GM18511 (cell line): ENCODE measurements at regions not wholly inside any gene's neighbourhood (a gene's known extent, or its start where the extent isn't known, plus 50 kb on each side); places are given as distances from the start of the nearest gene placed in this dataset.

ENCODE experiments used
- ATAC-seq: cut with Tn5 transposase; IDR thresholded peaks from one replicate; pipeline ENCODE4 v1.9.1; 2021; ENCODE audit warnings: mild to moderate bottlenecking, moderate library complexity; ENCODE audit not compliant: unreplicated experiment

DNA sequence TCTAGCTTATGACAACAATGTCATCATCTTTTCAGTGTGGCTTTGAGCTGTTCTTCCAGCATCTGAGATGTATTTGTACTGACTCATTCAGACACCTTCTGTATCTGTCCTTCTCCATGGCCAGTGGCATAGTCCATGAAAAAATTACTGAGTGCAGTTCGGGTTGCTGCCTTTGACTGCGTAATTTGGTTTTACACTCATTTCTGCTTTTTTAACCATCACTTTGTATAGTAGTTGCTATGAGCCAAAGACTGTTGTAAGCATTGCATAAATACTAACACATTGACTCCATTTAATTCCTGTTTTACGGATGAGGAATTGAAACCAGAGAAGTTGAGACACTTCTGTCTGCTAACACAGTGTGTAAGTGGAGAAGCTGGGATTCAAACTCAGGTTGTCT lies 190.7 kb upstream of the MID1 start:
- no peak for ATAC-seq

DNA sequence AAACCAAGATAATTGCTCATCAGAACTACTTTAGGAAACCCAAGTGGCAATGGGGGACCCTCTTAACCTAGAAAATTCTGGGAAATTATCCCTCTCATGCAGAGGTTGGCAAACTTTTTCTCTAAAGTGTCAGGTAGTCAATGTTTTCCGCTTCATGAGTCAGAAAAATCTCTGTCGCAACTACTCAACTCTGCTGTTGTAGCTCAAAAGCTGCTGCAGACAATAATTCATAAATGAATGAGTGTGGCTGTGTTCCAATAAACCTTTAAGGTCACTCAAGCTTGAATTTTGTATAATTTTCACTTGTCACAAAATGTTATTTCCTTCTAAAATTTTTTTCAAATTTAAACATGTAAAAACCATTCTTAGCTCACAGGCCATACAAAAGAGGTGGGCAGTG lies 193.4 kb upstream of the MID1 start:
- no peak for ATAC-seq

DNA sequence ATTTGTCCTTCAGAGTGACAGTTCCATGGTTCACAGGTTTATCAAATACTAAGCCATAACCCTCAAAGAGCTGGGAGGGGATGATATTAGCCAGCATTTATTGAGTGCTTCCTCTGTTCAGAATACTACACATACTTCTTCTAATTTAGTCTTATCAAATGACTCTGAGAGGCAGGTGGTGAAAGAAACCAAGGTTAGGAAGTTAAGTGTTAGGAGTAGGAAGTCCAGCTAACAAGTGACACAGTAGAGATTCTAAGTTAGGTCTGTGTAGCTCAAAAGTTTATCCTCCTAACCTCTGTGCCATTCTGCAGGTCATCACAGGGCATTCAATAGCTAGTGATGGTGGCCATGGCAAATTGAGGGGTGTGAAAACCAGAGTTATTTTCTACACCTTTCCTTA lies 198.3 kb upstream of the MID1 start:
- no peak for ATAC-seq

DNA sequence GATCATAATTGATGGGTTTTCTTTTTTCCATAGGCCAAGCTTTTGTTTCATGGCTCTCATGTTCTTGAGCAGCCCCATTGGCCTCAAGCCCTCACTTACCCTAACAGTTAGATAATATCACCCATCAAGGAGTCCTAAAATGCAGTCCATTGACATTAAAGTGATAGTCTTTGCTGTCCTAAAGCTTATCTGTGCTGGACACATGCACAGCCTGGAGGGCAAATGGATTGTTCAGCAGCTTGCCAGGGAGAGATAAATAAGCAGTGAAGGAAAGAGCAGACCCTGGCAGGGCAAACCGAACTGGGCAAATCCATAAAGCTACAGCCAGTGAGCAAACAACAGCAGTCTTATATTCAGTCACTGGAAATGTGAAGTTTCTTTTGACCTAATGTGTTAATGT lies 199.6 kb upstream of the MID1 start:
- no peak for ATAC-seq

DNA sequence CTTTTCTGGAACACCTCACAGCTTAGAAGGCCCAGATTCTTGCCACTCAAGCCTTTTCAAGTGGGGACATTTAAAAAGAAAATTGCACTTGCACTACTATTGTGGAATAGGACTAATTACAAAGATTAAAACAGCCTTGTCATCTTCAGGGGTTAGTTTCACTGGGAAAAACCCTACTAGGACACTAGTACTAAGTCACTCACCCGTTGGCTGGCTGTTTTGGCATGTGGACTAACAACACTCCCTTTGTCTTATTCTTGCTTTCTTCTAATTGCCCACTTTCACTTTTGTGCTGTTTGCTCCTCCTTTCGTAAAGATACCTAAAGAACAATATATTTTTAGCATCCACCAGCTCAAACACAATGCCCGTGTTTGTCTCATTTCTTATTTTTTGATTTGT lies 200.9 kb upstream of the MID1 start:
- peak; percentile 54 for ATAC-seq

DNA sequence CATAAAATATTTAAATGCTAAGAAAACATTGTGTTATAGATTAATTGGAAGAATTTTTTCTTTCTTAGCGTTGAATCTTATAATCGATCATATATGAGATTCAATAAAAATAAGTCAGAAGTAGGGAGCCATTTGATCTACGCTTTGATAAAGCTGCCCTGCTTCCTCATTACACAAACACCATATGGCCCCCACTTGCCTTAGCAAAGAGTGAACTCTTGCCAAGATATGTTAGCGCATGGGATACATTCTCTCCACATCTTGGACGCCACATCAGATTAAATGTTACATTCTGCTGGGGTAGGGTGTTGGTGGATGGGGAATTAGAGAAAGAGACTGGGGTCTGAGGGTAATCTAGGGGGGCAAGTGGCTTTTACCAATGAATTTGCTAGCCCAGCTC lies 207.7 kb upstream of the MID1 start:
- ATAC-seq: no peak

DNA sequence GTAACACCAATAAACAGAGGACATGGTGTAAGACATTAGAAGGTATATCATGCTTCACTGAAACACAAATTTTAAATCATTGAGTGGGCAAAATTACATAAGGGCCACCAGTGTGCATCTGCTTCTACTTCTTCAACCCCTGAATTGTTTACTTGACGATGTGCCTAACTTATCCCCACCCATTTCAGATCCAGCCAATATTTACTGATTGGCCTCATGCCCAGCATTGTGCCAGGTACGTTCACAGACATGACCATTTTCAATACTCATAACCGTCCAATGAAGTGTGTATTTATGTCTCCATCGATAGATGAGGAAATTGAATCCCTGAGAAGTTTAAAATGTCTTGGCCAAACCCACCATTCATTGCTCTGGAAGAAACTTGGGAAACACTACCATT lies 208.3 kb upstream of the MID1 start:
- no peak for ATAC-seq

DNA sequence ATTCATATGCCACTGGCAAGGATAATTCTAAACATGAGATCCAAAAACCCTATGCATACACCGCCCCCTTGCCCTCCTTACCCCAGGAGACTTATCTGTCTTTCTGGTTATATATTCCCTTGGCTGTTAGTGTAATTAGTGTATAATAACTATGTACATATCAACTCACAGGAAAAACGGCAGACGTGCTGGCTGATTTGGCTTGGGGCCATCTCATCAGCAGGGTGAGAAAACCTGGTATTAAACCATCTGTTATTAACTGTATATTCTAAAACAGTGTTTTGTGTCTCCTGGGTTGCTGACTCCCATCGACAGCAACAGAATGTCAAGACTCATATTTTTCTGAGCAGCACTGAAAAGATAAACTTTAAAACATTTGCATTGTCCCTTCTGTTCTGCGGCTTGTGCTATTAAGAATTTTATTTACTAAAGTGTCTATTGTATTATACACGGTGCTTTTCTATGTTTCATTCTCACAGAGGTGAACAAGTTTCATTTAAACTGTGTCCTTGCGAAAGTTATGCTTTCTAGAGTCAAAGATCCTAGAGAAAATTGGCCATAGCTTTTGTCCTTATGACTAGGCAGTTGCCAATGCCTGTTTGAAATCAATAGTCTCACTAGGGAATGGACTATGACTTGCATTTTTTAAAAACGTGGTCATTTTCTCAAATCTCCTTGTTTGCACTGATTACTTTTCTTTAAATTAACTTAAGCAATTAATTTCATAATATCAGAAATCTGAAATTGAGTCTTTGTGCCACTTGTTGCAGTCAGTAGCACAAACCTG lies 211.5 kb upstream of the MID1 start:
- no peak for ATAC-seq

DNA sequence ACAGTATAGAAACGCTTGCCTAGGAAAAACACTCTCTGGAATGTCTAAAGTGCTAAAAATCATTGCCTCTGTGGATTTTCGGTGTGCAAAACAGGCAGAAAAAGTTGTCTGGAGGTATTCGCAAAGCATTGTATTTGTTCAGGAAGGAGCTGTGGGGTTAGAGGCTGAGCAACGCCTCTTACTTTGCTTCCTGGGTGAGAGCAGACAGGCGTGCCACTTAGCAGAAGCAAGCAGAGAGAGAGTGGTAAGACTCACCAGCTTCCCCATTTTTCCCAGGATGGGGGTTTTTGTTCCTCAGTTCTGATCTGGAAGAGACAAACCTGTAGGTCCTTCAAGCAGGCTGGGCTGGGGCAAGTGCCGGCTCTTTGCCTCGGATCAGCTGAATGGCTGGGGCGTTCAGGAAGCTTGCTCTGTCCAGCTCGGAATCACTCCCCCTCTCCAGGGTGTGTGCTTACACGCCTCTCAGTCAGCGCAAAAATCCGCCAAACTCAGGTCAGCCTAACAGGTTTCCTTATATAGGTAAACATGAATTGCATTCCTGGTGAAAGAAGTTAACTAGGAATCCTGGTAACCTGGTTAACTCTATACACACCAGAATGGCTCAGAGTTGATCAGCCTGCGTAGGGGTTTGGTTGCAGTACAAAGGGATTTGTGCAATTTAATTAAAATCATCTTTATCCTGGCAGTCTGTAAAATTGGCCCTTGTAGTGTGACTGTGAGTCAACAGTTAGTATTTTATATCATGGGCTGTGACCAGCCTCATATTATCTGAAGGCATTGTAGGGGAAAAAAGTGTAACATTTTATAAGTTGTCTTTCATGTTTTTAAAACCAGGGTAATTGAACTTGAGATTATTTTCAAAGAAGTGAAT lies 213.1 kb upstream of the MID1 start:
- ATAC-seq: no peak

DNA sequence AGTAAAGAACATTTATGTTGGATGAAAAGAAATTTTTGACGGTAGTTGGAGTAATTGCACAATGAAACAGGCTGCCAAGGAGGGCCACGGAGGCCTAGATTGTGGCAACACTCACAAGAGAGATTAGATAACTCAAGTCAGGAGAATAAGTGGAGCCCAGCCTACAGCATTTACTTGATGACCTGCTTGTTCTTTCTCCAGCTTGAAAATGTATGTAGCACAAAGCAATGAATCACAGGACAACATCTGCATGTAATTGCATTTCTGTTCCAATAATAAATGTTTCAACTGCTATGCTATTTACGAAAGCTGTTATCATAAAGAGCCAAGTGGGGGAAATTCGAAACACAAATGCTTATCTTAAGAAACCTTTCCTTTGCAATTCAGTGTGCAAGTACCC lies 221.2 kb upstream of the MID1 start:
- no peak for ATAC-seq

DNA sequence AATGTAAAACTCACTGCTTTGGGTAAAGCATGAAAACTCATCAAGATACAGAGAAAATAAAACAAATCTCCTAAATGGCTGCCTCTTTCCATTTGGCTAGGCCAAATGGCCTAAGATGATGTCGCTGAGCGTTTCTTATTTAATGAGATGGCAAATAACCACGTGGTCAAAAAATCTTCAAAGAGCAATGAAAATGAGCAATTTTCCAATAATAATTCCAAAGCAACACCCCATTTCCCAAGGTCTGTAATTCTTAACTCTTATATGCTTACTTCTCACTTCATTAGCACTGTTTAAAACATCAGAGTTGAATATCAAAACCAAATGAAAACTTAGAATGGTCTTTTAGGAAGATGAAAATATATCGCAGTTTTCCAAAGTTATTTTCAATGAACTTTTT lies 222.3 kb upstream of the MID1 start:
- no peak for ATAC-seq

DNA sequence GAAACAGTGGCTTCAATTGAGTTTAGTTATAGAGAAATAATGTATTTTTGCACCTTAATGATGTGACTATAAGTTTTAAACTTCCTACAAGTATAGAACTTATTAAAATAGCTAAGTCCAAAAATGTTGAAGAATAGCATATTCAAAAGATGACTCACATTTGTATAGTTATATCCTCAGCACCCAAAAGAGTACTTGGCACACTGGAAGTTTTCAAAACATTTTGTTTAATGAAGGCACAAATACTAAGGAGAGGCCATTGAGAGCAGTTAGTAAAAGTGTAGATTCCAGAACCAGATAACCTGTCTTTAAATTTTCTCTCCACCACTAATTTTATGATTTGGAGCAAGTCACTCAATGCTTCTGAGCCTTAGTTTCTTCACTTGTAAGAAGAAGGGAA lies 226.9 kb upstream of the MID1 start:
- no peak for ATAC-seq

DNA sequence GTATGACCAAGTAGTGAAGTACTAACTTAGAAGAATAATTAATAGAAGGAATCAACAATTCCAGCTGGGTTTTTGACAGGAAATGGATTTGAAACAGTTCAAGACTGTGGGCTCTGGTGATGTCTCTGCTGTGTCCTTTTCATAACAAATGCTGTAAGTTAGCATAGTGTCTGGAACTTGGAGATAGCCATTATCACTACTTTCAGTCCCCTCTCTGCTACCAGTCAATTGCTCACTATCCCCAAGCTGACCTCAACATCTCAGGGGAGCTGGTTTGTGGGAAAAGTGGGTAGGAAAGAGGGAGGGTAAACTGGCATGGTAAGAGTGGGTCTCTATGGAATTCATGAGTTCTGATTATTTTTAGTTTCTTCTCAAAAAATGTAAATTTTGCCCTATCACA lies 231.4 kb upstream of the MID1 start:
- ATAC-seq: no peak

DNA sequence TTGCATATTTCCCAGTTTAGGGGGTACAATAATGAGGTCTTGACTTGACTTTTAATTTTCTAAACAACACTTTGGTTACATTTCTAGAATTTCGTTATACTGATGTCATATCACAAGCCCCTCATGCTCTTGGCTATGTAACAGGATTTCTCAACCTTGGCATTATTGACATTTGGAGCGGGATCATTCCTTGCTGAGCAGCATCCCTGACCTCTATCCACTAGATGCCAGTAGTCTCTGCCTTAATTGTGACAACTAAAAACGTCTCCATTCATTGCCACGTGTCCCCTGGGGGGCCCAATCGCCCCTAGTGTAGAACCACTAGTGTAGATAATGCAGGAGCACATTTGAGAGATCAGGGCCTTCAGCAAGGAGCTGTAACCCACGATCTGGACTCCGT lies 234.2 kb upstream of the MID1 start:
- ATAC-seq: no peak

DNA sequence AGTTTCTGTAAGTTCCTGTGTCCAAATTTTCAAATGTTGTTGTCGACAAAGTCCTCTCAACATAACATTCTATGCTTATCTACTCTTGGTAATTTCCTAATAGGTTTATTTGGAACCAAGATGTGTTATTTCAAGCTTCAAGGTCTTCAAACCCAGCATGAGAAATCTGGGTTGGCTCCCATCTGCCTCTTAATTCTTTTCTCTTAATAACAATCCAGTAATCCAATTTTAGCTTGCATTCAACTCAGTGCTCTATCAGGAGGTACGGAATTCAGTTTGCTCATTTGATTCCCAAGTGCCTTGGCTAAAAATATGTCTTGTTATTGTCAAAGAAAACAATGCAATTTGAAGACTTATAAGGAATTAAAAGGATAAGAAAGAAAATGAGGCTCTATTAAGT lies 235.5 kb upstream of the MID1 start:
- ATAC-seq: no peak

DNA sequence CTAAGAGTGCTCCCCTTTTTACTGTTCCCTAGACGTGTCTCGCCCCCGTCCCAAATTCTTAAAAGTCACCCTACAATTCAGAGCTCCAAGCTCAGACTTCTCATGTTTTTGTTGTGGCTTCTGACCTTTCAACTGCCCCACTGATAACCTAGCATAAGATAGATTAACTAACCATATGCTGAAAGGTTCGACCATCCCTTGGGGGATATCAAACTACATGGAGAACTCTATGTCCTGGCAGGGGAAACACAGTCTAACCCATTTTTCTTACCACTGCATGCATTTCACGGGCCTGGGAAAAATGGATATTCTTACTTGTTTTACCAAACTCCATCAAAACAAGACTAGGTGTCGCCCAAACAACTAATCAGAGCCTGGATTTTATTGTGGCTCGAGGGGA lies 236.4 kb upstream of the MID1 start:
- ATAC-seq: no peak

DNA sequence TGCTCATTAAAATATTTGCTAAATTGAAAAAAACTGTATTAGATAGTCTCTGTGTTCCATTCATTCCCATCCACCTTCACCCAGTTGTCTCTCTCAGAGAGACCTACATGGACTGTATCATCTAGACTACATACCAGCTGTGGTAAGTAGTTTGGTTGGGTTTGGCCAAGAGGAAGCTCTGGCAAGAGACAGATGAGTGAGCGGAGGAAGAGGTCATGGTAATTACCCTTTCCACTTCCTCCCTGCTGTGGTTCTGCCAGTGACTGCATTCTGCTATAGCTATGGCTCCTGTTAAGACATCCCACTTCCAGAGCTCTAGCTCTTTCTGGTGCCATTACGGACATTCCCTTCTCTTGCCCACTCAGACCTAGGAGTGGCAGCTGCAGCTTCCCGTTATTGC lies 239.0 kb upstream of the MID1 start:
- no peak for ATAC-seq

DNA sequence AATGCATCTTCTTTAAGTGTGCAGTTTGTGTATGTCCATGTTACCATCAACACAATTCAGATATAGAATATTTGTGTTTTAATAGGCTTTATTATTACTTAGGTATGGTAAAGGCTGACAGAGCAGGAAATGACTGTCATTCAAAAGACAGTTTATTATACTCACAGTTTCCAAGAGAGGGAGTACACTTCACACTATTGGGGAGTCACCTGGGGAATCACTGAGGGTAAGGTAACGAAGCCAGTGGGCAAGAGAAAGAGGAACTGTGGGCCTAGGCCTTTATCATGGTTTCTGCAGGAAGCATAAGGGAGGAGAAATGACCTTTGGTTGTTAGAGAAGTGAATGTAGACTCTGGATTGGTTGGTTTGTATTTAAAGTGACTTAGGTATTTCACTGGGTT lies 235.1 kb upstream of the HCCS start:
- peak; percentile 88 for ATAC-seq

DNA sequence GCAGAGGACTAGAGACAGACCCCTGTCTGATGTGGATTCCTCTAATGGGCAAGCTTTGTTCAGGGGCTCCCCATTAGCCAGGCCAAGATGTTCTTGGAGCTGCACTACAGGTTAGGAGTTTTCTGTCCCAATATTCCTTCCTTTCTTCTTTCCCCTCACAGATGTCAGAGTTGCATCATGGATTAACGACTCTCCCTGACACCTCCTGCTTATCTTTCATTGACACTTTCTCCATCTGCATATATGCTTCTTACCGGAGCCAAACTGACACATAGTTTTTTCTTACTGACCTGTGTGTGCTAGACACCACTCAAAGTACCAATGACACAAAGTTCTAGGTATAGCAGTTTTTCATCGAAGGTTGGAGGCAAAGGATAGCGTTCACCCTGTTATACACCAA lies 228.6 kb upstream of the HCCS start:
- ATAC-seq: no peak

DNA sequence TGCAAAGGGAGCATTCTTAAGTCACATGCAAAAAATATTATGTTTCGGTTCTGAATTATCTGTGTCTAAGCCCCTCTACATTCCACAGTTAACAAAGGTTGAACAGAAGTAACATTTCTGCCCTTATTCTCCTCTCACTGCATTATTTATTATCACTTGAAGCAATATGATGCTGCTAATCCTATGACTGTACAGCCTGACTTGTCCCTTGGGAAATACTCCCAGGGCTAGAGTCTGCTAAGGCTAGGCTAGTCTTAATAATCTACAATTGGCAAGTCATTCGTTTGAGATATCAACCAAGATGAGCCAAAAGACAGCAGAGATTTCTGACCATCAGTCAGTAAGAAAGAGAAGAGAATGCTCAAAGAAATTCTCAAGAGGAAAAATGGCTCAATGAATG lies 226.9 kb upstream of the HCCS start:
- ATAC-seq: no peak

DNA sequence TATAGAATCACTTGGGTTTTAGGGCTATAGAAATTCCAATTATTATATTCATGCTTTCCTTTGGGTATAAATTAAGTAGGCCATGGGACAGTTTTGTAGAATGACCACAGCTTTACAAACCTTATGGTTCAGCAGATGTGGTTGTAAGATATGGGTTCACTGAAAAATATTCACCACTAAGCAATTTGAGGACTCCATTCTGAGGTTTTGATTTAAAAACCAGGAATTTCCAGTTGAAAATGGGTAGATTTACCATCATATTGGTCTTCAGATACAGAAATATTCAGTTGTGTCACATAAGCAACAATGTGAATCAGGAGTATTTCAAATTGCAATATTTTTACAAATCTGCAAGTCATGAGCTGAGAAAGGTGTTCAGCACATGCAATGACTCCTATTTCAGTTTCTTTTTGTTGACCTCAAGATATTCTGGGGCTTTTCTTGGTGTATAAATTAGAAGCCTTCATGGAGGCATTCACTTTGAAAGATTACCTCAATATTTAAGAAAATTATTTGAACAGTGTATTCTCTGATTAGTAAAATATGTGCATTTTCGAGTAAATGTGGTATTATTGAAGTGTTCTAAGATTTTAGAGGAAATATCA lies 218.4 kb upstream of the HCCS start:
- no peak for ATAC-seq

DNA sequence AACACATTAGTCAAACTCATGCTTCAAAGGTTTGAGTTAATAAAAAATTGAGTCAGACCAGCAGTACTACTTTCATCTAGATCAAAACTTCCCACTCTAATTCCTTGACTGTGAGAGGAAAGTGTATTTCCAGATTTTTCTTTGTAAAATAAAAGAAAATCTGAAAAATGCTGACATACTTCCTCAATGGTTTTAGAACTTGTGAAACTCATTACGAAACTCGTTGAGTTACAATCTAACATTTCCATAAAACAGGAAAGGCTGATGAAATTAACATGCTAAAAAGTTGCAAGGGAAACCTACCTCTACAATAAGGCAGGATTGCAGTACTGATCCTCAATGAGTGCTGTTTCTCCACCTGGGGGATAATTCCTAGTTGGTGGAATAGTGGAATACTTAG lies 217.8 kb upstream of the HCCS start:
- ATAC-seq: no peak
